HG03039 (cell line): ENCODE measurements at regions not wholly inside any gene's neighbourhood (a gene's known extent, or its start where the extent isn't known, plus 50 kb on each side); places are given as distances from the start of the nearest gene placed in this dataset.
"Not testable (repeated sequence)": the region's sequence is repeated elsewhere in the genome, so short reads cannot be mapped to it uniquely, and the experiment has no call there.

ENCODE experiments used
- ATAC-seq: cut with Tn5 transposase; IDR thresholded peaks from one replicate; pipeline ENCODE4 v1.9.1; 2021; ENCODE audit warnings: mild to moderate bottlenecking, moderate library complexity; ENCODE audit not compliant: unreplicated experiment

- ATAC-seq: no peak
Measured at GRCh38 chr3:110821586-110821985, 250.0 kb upstream of the NECTIN3 start.

- ATAC-seq: no peak
Measured at GRCh38 chr3:110822971-110823370, 248.6 kb upstream of the NECTIN3 start.

- ATAC-seq: no peak
Measured at GRCh38 chr3:110846971-110847370, 224.6 kb upstream of the NECTIN3 start.

GRCh38 chr3:110849064-110849463, 222.6 kb upstream of the NECTIN3 start:
- no peak for ATAC-seq

- ATAC-seq: no peak
Measured at GRCh38 chr3:110851736-110852135, 219.9 kb upstream of the NECTIN3 start.

- ATAC-seq: no peak
Measured at GRCh38 chr3:110855207-110855606, 216.4 kb upstream of the NECTIN3 start.

- no peak for ATAC-seq
Measured at GRCh38 chr3:110856916-110857315, 214.7 kb upstream of the NECTIN3 start.

- ATAC-seq: no peak
Measured at GRCh38 chr3:110858549-110858948, 213.1 kb upstream of the NECTIN3 start.

- no peak for ATAC-seq
Measured at GRCh38 chr3:110859336-110859735, 212.3 kb upstream of the NECTIN3 start.

- ATAC-seq: no peak
Measured at GRCh38 chr3:110859993-110860392, 211.6 kb upstream of the NECTIN3 start.

GRCh38 chr3:110865934-110866333, 205.7 kb upstream of the NECTIN3 start:
- no peak for ATAC-seq

GRCh38 chr3:110868106-110868505, 203.5 kb upstream of the NECTIN3 start:
- no peak for ATAC-seq

- ATAC-seq: no peak
Measured at GRCh38 chr3:110869736-110870135, 201.9 kb upstream of the NECTIN3 start.

- no peak for ATAC-seq
Measured at GRCh38 chr3:110871869-110872268, 199.7 kb upstream of the NECTIN3 start.

GRCh38 chr3:110878692-110879091, 192.9 kb upstream of the NECTIN3 start:
- ATAC-seq: no peak

- ATAC-seq: peak; percentile 83
Measured at GRCh38 chr3:110881069-110881468, 190.5 kb upstream of the NECTIN3 start.

GRCh38 chr3:110886222-110886893, 185.3 kb upstream of the NECTIN3 start:
- no peak for ATAC-seq

GRCh38 chr3:110887176-110887575, 184.4 kb upstream of the NECTIN3 start:
- ATAC-seq: no peak

GRCh38 chr3:110888625-110889375, 182.8 kb upstream of the NECTIN3 start:
- not testable (repeated sequence) for ATAC-seq

- not testable (repeated sequence) for ATAC-seq
Measured at GRCh38 chr3:110889376-110889699, 182.3 kb upstream of the NECTIN3 start.

GRCh38 chr3:110894574-110894973, 177.0 kb upstream of the NECTIN3 start:
- no peak for ATAC-seq

- ATAC-seq: no peak
Measured at GRCh38 chr3:110895054-110895453, 176.6 kb upstream of the NECTIN3 start.

- no peak for ATAC-seq
Measured at GRCh38 chr3:110897046-110897445, 174.6 kb upstream of the NECTIN3 start.
